GM11168 (cell line): ENCODE measurements at regions not wholly inside any gene's neighbourhood (a gene's known extent, or its start where the extent isn't known, plus 50 kb on each side); places are given as distances from the start of the nearest gene placed in this dataset.
"Not testable (repeated sequence)": the region's sequence is repeated elsewhere in the genome, so short reads cannot be mapped to it uniquely, and the experiment has no call there.

ENCODE experiments used
- in situ Hi-C: fragments of 300-500 bp; cut with MboI; formaldehyde crosslinking; loops from one replicate; pipeline ENCODE4 v1.12.0; 2022; ENCODE audit warnings: low sequenced_read_pairs; ENCODE audit not compliant: unreplicated experiment

DNA sequence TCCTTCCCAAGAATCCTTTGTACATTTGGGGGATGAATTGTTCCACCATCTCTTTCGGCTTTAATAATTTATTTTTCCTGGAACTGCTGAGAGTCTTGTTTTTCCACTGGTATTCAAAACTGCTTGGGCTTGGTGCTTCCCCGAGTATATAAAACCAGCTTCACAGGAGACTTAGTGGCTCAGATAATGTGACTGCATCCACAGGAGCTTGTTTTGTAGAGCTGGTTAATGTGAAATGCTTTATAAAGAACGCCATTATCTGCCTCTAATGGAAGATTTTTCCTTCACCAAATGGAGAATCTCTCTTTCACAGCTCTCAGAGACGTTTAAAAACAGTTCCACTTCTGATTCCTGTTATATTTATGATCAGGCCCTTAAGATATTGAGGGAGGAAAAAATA lies 935.5 kb downstream of the RAB28 start:
- in situ Hi-C loops, result no loop called here

DNA sequence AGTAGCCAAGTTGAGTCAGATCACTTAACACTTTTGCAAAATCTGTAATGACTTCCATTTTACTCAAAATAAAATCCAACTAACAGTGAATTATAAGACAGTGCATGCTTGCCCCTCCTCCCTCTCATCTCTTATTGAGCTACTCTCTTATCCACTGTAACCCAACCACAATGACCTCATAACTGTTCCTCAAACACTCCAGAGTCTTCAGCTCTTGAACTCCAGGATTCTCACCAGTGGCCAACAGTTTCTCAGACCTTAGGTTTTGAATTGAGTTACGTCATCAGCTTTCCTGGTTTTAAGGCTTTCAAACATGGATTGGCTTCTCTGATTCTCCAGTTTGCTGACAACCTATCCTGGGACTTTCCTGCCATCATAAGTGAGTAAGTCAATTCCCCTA lies 938.3 kb downstream of the RAB28 start:
- in situ Hi-C loops, result no loop called here

DNA sequence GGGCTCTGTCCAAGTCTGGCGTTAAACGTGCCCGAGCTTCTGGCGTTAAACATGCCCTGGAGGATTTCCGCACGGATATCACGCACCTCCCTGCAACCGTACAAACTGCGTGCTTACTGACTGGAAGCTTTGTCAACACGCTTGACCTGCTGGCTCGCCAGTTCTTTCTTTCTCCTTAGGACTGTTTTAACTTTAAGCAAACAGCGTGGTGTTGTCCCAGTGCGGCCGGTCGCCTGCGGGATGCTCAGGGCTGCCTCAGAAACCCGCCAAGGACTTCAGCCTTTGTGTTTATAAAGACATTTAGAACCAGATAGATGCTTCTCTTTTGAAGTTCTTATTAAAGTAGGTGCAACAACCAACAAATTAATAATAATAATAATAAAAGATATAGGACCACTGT lies 946.0 kb downstream of the RAB28 start:
- in situ Hi-C loops, result no loop called here

DNA sequence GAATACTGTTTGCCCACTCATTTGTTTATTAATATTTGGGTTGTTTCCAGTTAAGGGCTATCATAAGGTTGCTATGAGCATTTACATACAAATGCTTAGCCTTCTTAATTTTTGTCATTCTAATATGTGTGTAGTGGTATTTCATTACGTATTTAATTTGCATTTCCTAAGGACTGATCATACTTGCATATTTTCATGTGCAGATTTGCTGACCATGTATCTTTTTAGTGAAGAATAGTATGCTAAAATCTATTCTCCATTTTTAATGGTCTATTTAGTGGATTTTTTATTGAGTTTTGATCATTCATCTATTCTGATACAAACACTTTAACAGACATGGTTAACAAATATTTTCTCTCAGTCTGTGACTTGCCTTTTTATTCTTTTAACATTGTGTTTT lies 949.5 kb downstream of the RAB28 start:
- in situ Hi-C loops, result no loop called here

DNA sequence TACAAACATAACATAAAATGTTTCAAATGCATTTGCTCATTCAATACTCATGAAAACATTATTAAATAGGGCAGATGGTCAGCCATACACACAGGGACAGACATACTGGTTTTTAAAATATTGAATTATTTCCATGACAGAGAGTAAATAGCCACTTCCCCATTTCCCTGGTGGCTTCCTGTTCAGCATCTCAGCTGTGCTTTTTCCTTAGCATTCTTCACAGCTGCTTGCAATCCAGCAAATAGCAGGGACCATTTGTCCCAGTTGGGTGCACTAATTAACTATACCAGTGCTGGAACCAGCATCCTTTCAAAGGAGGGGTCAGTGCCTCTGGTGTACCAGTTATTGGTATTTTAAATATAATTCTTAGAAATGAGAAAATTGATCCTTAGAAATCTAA lies 964.7 kb downstream of the RAB28 start:
- in situ Hi-C loops, result no loop called here

DNA sequence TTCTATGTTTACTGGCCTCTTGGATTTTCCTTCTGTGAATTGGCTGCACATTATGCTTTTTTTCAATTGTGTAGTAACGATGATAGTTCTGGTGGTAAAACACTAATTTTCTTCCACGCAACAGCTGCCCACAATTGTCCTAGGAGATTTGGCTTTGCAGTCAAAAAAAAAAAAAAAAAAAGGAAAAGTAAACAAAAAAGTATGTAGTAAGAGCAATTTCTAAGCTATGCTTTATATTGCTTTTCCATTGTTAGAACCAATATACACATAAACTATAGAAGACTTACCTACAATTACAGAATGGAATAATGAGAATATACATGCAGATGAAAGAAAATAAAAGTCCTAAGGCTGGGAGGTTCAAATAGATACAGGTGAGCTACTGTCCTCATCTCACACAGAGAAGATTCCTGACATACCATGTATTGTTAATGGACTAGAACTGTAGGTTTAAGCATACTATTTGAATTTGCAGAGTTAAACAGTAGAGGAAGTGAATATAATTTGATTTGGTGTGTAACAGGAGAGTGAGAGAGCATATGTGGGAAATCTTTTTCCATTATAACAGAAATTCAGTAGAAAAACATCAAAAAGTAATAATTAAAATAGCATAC lies 976.2 kb downstream of the RAB28 start:
- in situ Hi-C loops, result no loop called here

DNA sequence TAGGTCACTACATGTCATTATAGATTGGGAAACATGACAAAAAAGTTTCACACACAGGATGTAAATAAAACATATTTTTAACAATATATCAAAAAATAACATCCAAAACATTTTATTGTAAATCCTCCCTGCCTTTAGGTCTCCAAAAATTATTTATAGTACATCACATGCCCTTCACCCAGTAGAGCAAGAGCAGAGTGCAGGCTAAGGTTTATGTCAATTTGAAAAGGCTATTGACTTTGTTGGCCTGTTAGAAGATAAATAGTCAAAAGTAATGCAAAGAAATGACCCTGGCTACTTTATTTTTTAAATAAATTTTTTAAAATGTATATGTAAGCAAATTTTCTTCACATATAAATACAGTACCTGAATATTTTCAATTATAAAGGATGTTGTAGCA lies 983.7 kb downstream of the RAB28 start:
- in situ Hi-C loops, result no loop called here

DNA sequence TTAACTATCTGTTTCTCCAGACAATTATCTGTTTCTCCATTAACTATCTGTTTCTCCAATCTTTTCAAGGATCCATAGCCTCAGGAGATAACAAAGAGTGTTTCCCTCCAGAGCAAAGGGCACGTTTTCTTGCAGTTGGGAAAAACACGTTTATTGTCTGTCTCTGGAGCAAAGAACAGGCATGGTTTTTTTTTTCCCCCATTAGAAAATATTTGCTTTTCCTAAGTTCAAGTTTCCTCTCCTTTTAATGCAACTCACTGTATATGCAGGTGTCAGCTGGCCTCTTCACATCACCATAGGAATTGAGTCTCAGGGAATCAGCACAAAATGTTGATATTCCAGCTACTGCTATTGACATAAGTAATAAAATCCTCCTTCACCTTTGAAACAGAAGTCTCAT lies 984.4 kb downstream of the RAB28 start:
- in situ Hi-C loops, result no loop called here

DNA sequence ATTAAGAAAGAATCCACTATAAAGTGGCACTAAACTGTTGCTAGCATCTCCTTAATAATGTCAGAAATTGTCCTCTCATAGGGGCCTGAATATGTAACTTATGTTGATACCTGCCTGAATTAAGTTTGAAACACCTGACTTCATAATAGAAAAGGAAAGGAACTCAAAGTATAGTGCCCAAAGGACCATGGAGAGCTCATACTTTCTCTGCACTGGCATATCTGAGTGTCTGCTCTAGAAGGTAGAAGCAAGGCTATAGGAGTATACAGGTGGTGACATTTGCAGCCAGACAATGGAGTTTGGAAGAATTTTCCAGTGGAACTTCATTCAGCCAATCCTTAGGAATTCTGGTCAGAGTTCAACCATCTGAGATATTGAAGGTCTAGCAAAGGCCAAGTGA lies 988.9 kb downstream of the RAB28 start:
- in situ Hi-C loops, result no loop called here

DNA sequence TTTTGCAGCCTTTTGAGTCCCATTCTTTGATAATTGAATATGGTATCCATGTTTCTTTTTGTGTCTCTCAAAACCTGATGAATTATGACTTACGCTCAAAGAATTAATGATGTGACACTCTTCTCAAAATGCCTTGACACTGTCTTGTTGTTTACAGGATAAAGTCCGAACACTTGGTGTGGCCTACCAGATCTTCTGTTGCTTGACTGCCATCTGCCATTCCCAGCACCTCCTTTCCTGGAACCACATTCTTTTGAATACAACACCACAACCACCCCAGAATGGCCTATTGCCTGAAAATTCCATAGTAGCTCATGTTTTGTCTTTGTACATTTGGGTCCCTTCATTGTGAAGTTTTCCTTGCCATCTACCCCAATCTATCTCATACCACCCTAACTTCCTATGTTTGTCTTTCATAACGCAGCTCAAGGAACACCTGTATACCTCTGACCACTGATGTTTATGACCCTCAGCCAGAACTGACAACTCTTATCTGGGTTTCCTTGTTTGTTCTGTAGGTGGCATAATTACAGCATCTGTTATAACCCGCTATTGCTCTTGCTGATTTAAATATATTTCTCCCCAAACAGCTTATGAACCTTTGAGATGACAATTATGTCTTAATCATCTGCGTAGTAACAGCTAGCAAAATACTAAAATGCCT lies 991.3 kb downstream of the RAB28 start:
- in situ Hi-C loops, result no loop called here

DNA sequence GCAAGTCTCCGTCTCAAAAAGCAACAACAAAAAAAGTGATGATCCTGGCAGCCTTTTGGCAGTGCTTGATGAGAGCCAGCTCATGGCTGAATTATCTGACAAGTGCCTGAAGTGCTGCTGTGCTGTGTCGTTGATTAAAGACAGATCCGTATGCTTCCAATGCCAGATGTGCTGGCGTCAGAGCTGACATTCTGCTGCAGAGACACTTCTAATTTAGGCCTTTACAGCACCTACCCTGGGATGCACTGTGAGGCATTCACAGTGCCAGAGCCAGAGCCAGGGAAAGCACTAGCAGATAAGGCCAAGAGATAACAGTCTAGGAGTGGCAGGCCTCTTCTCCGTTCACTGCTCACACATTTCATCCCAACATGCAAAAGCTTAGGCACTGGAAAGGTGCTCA lies 995.5 kb downstream of the RAB28 start:
- in situ Hi-C loops, result no loop called here

DNA sequence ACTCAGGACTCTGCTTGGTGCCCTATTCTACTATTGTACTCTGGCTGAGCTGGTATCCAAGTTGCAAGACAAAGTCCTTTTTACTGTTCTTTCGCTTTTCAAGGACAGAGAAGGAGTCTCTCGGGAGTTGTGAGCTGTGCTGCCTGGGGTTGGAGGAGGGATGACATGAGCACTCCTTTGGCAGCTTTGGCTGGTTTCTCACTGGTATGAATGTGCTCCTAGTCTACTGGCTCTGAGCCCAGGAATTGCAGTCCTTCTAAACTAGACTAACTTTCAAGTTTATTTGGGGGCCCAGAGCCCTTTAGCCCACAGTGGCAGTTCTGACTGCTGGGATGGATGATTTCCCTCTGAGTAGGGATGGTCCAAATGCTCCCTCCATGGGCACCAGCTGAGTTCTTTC lies 997.1 kb downstream of the RAB28 start:
- in situ Hi-C loops, result no loop called here

DNA sequence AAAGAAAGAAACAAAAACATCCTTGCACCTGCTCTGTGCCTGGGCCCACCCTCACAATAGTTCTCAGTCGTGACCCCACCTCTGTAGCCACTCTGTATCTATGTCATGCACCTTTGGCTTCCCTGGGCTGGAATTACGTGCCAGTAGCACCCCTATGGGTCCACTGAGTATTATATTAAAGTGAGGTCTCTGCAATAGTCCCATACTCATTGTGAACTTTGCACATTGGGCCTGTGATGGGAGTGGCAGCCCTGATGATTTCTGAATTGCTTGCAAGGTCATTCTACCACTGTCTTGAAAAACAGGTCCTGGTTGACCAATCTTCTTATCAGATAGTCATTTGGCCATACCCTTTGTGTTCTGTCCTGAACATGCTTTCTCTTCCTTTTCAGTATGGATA lies 1012.1 kb downstream of the RAB28 start:
- in situ Hi-C loops, result no loop called here

DNA sequence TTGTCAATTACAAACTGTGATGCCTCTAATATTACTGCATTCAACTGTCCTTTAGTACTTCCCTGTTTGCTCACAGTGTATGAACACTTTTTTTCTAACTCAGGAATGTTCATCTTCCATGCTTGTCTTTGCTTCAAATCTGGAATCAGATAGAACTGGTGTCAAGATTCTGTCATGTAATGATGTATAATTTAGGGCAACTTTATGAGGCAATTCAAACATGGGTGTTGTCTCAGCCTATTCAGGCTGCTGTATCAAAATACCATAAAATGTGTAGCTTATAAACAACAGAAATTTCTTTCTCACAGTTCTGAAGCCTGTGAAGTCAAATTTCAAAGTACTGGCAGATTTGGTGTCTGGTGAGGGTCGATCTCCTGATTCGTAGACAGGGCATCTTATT lies 1012.9 kb downstream of the RAB28 start:
- in situ Hi-C loops, result no loop called here

DNA sequence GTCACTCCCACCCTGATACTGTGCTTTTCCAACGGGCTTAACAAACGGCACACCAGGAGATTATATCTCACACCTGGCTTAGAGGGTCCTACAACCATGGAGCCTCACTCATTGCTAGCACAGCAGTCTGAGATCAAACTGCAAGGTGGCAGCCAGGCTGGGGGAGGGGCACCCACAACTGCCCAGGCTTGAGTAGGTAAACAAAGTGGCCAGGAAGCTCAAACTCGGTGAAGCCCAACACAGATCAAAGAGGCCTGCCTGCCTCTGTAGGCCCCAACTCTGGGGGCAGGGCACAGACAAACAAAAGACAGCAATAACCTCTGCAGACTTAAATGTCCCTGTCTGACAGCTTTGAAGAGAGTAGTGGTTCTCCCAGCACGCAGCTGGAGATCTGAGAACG lies 1022.6 kb downstream of the RAB28 start:
- in situ Hi-C loops, result not testable (repeated sequence)

DNA sequence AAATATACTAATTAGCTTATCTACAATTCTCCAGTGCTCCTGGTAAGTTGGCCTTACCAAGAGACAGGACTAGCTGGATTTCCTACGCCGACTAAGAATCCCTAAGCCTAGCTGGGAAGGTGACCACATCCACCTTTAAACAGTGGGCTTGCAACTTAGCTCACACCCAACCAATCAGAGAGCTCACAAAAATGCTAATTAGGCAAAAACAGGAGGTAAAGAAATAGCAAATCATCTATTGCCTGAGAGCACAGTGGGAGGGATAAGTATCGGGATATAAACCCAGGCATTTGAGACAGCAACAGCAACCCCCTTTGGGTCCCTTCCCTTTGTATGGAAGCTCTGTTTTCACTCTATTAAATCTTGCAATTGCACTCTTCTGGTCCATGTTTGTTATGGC lies 1025.0 kb downstream of the RAB28 start:
- in situ Hi-C loops, result no loop called here

DNA sequence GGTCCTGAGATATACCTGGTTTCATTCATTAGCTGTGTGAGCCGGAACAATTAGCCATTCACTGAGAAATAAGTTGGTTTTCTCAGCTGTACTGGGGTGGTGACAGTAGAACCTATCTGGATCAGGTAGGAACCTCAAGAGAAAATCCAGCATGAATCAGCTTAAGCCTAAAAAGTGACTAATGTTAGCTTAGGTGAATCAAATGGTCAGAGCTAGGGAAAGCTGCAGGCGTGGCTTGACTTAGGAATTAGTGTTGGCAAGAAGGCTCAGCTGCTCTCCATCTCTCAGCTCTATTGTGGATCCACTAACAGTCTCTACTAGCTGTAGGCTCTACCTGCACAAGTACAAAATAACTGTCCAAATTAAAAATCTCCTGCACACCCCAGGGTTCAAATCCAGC lies 1025.5 kb downstream of the RAB28 start:
- in situ Hi-C loops, result no loop called here

DNA sequence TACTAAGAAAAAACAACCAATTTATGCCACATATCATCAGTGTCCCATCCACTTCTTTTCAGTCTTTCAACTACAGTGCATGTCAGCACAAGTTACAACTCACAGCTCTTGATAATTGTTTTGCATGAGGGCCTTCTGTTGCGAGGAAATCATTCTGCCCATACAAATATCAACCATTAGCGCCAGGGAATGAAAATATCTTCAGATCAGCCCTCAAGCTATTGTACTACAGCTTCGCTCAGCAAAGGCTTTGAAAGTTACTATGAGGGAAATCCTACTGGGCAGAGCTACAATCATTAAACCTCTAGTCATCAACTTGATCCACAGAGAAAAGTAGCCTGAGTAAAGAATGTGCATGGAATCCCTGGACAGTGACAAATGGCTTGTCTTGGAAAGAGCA lies 1023.6 kb upstream of the HS3ST1 start:
- in situ Hi-C loops, result no loop called here

DNA sequence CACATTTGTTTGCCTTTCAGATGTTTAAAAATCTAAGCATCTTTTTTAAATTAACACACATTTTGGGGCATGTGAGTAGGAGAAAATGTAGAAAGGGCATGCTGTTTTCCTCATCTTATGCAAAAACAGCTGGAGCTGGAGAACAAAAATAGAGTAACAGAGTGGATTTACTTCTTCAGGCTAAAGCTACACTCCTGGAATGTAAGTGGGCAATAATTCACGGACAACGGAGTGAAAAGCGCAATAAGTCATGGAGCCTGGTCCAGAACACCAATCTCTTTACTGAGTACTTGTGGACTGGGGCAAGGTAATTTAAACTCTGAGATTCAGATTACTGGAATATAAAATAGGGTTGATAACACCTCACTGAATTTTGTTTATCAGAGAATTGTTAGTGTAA lies 1018.8 kb upstream of the HS3ST1 start:
- in situ Hi-C loops, result no loop called here

DNA sequence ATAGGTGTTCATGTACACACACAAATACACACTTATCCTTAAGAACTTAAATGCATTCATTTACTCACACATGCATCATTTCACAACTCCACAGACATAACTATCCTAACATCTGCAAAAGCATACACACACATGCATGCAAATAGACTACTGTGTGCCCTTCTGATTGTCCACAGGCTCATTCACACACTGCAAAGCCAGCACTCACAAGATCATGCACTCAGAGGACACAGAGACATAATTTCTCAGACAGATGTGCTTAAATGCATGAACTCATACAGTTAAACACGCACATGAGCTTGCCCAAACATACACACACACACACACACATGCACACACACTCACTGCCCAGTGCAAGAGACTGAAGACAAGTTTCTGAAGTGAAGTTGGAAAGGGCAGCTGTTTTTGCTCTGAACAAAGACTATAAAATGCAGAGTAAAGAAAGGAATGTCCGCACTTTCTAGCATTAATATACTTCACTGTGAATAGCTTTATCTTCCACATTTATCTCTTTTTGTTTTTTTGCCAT lies 1018.0 kb upstream of the HS3ST1 start:
- in situ Hi-C loops, result no loop called here

DNA sequence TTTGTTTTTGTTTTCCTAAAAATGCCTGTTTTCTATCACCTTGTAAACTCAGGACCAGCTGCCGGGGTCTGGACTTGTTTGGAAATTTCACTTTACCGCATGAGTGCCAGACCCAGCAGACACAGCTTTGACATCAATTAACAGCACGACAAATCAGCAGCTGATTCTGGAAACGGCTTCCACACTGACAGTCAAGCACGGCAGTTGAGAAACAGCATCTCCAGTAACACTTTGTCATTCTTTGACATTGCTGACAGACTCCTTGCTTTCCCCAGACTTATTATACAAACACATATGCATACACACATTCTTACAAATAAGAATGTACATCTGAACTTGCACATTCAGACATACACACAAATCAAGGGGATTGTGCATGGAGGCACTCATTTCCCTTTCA lies 1017.6 kb upstream of the HS3ST1 start:
- in situ Hi-C loops, result no loop called here

DNA sequence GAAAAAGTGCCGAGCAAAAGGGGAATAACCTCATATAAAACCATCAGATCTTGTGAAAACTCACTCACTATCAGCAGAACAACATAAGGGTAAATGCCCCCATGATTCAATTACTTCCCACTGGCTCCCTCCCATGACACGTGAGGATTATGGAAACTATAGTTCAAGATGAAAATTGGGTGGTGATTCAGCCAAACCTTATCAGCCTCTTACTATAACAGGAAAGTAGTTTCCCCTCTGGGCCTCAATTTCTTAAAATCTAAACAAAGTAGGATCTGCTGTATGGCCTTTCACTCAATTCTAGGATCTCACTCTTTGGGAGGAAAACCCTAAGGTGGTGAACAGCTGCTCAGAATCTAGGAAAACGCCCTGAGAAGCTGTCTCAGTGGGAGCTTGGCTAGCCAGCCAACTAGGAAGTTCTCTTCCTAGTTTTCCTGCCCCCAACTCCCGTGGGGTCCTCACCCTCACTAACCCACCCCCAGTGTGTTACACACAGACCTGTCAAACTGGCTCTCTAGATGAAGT lies 1017.1 kb upstream of the HS3ST1 start:
- in situ Hi-C loops, result no loop called here
